Right atrium auricular region (tissue), 2 donors: ENCODE measurements at regions not wholly inside any gene's neighbourhood (a gene's known extent, or its start where the extent isn't known, plus 50 kb on each side); places are given as distances from the start of the nearest gene placed in this dataset.
"Not testable (repeated sequence)": the region's sequence is repeated elsewhere in the genome, so short reads cannot be mapped to it uniquely, and the experiment has no call there.

Experiments
- DNase-seq: peaks from one replicate; pipeline ENCODE4 v3.0.0-alpha.2; 2019; ENCODE audit warnings: low spot score
- H3K27ac ChIP-seq, 2 donors: fragments of 200-600 bp; sonication (generic); 1 replicate in 1 of 2; 2 replicates in 1 of 2; pipeline ENCODE4 v1.5.1; 2016 to 2019
- H3K27me3 ChIP-seq, 2 donors: fragments of 200-600 bp; sonication (generic); one replicate each; pipeline versions ENCODE4 v1.5.1 to v1.6.0; 2017 to 2019
- H3K36me3 ChIP-seq: fragments of 200-600 bp; sonication (generic); one replicate; pipeline ENCODE4 v1.5.1; 2016
- H3K4me1 ChIP-seq, 2 donors: fragments of 200-600 bp; sonication (generic); one replicate each; pipeline versions ENCODE4 v1.5.1 to v1.6.0; 2017 to 2019
- H3K4me3 ChIP-seq, 2 donors: fragments of 200-600 bp; sonication (generic); 1 replicate in 1 of 2; 2 replicates in 1 of 2; pipeline ENCODE4 v1.5.1; 2017 to 2019; ENCODE audit warnings: mild to moderate bottlenecking in 1 of 2, moderate library complexity in 1 of 2
- H3K9me3 ChIP-seq, 2 donors: fragments of 200-600 bp; sonication (generic); one replicate each; pipeline ENCODE4 v1.5.1; 2019
- CTCF ChIP-seq, 2 donors: fragments of 200-600 bp; sonication (generic); IDR thresholded peaks; one replicate each; pipeline ENCODE4 v1.5.1; 2019; ENCODE audit warnings: antibody characterized with exemption in 2 of 2

- Histone ChIP-seq H3K4me1 (no peaks in the 10 kb centered on the region), H3K27me3 (no peaks in the 10 kb centered on the region), H3K36me3 (no peaks in the 10 kb centered on the region), H3K9me3 (no peaks in the 10 kb centered on the region), H3K4me3 (no peak overlapping the region), H3K27ac (no peak overlapping the region)
- TF ChIP-seq CTCF (IDR thresholded peaks at IDR 0.05): no peak
- DNase-seq: no peak
These were observed 89.3 kb upstream of the ST8SIA4 start for GRCh38 chr5:100992354-100992753.

GRCh38 chr5:100983601-100984000 is 80.5 kb upstream of the ST8SIA4 start:
- H3K36me3 ChIP-seq, H3K4me3 ChIP-seq, H3K27ac ChIP-seq, H3K9me3 ChIP-seq, H3K27me3 ChIP-seq, DNase-seq, H3K4me1 ChIP-seq: not testable (repeated sequence)

- no peak for TF ChIP-seq CTCF (IDR thresholded peaks at IDR 0.05)
- no peaks in the 10 kb centered on the region for H3K36me3 ChIP-seq
- DNase-seq: no peak
- no peak overlapping the region for H3K27ac ChIP-seq
- no peaks in the 10 kb centered on the region for H3K9me3 ChIP-seq
- no peak overlapping the region for H3K4me3 ChIP-seq
- no peaks in the 10 kb centered on the region for H3K4me1 ChIP-seq
- H3K27me3 ChIP-seq: no peaks in the 10 kb centered on the region
These were observed 71.0 kb upstream of the ST8SIA4 start for GRCh38 chr5:100974082-100974481.

DNA sequence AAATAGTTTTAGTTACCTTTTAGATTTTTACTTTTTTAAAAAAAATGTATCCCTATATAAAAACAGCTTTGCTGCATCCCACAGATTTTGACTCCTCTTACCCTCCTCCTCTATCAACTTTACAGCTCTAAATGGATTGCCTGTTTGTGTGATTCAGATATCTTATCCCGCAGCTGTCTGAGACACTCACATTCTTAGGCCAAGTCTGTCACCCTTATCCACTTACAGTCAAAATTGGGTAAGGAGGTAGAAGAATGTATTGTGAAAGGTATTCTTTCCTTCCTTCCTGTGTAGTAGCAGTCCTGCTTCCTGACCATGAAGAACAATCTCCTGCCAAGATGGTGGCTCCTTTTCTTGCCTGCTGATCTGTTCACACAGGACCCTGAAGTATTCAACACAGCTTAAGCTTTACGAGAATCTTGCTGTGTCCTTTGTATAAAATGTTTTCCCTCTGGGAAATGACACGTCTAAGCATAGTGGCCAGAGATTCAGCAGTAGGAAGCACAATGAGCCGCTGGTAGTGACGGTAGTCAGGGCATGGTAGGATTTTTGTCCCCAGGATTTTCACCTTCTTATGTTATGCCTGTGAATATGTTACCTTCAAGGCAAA is 67.7 kb upstream of the ST8SIA4 start:
- DNase-seq: no peak
- H3K36me3 ChIP-seq: no peaks in the 10 kb centered on the region
- no peak overlapping the region for H3K27ac ChIP-seq
- H3K27me3 ChIP-seq: no peaks in the 10 kb centered on the region
- no peak overlapping the region for H3K4me3 ChIP-seq
- TF ChIP-seq CTCF (IDR thresholded peaks at IDR 0.05): no peak
- no peaks in the 10 kb centered on the region for H3K4me1 ChIP-seq
- H3K9me3 ChIP-seq: no peaks in the 10 kb centered on the region

DNA sequence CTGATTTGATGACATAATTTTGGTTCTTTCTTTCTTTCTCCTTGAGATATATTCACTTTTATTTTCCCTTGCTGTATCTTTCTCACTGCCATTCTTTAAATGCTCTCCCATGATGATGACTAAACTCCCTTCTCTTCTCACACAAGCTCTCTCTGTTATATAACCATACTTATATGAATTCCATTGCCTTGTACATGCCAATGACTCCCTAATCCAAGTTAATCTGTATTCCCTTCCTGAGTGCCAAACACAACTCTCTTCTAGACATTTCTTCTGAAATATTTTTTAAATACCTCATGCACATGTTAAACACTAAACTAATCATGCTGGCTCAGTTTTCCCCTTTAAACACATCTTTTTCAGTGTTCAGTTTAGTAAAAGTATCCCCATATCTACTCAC is 62.2 kb upstream of the ST8SIA4 start:
- Histone ChIP-seq H3K4me3 (no peak overlapping the region), H3K9me3 (no peaks in the 10 kb centered on the region), H3K27ac (no peak overlapping the region), H3K4me1 (no peaks in the 10 kb centered on the region), H3K36me3 (no peaks in the 10 kb centered on the region), H3K27me3 (no peaks in the 10 kb centered on the region)
- TF ChIP-seq CTCF (IDR thresholded peaks at IDR 0.05): no peak
- DNase-seq: no peak
